ENCODE measurements at regions not wholly inside any gene's neighbourhood (a gene's known extent, or its start where the extent isn't known, plus 50 kb on each side); places are given as distances from the start of the nearest gene placed in this dataset.
"Not testable (repeated sequence)": the region's sequence is repeated elsewhere in the genome, so short reads cannot be mapped to it uniquely, and the experiment has no call there.

DNA sequence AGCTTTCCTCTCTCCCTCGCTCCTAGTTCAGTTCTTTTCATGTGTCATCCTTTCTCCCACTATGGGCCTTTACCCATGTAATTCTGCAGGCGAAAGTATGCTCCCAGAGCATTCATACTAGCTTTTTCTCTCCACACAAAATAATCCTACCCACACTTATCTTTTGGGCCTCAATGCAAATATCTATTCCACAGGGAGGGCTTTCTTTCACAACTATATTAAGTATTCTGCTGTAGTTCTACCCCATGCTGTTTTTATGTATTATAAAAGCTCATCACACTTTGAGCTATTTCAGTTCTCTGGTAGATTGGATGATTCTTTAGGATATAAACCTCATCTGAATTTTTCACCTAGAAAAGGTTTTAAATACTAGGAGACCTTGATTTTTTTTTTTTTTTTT, 774.6 kb upstream of the CRIM1 start:
- no peak for DNase-seq

DNA sequence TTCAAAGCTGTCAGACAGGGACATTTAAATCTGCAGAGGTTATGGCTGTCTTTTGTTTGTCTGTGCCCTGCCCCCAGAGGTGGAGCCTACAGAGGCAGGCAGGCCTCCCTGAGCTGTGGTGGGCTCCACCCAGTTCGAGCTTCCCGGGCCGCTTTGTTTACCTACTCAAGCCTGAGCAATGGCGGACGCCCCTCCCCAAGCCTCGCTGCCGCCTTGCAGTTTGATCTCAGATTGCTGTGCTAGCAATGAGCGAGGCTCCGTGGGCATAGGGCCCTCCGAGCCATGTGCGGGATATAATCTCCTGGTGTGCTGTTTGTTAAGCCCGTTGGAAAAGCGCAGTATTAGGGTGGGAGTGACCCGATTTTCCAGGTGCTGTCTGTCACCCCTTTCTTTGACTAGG, 787.0 kb upstream of the CRIM1 start:
- not testable (repeated sequence) for DNase-seq

DNA sequence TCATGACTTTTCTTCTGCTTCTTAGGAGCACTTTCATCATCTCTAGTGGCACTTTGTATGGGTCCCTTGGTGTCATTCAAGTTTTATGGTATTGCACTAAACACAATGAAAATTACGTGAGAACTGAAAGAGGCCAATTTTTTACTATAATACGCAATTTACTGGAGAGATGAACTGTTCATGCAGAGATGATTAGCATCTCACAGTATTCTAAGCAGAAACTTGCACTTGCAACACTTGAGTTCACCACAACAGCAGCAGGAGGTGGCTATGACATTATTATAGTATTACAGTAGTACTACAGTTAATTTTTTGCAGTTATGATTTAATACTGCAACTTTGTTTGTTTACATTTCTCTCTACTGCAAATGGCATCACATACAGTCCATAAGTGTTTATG, 793.1 kb upstream of the CRIM1 start:
- no peak for DNase-seq

DNA sequence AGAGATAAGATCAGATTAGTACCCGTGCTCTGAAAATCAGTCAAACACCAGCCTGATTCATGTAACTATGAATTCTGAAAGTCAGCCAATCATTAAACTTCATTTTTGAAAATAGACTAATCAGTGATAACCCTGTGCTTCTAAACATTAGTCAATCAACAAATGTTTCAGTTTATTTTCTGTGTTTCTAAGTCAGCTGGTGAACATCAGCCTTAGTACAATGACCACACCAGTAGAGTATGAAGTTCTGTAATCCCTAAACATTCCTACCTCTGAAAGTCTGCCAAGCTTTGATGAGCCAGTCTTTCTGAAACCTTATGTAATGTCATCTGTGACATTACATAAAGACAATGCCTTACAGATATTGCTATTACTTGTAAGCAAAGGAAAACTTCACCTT, 807.4 kb upstream of the CRIM1 start:
- DNase-seq: no peak

DNA sequence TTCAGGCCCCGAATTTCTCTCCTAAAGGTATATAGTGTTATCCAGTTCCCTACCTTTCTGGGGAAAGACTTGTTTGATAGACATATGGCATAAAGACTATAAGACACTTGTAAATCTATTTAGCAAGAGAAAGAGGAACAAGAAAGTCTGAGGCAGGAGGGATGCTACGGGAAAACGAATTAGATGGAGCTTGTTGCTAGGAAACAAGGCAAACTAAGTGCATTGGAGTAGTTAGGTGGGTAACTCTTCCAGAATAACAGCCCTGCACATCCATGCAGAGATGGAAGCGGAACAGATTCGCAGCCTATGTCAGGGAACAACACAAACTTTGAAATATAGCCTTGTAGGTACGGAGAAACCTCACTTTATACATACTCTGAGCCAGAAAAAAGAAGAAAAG, 810.3 kb upstream of the CRIM1 start:
- no peak for DNase-seq

DNA sequence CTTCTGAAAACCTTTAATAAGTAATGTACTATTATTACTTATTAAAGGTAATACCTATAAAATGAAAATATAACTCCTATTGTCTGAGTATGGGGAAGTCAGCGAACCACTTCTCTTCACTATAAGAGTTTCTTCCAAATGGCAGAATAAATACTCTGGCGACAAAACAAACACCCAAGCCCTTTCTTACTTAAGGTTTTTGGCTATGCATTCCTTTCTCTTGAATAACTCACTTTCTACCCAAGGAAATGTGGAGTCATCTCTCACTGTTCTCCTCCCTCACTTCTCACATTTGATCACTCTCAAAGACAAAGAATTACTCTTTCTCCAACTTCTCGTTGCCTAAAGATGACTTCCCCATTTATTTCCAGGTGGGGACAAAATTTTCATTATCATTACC, 816.8 kb upstream of the CRIM1 start:
- DNase-seq: no peak

DNA sequence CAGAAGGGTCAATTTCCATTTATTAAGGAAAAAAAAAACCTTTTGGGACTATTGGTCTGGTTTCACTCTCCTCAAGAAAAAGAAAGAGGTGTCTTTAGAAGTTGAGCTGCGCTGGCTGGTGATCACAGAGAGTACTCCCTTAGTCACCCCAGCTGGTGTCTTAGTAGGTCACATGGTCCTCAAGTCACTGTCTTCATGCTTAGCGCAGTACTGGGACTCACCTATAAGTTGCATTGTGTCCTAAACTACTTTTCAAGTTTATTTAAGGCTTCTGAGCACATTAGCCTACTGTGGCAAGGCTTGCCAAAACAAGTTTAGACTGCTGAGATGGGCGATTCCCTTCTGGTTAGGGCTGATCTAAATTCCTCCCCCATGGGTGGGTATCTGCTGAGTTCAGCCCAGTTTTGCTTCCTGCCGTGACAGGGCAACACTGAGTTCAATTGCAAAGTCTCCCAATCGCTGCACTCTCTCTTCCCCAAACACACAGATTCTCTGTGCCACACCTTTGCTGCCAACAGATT, 824.9 kb upstream of the CRIM1 start:
- no peak for DNase-seq

DNA sequence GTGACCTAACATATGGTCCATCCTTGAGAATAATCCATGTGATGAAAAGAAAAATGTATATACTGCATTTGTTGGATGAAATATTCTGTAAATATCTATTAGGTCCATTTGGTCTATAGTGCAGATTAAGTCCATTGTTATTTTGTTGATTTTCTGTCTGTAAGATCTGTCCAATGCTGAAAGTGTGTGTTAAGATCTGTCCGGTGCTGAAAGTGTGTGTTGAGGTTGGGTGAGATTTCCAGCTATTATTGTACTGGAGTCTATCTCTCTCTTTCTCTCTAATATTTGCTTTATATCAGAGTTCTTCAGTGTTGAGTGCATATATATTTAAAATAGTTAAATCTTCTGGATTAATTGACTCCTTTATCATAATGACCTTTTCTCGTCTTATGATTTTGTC, 828.8 kb upstream of the CRIM1 start:
- DNase-seq: no peak

DNA sequence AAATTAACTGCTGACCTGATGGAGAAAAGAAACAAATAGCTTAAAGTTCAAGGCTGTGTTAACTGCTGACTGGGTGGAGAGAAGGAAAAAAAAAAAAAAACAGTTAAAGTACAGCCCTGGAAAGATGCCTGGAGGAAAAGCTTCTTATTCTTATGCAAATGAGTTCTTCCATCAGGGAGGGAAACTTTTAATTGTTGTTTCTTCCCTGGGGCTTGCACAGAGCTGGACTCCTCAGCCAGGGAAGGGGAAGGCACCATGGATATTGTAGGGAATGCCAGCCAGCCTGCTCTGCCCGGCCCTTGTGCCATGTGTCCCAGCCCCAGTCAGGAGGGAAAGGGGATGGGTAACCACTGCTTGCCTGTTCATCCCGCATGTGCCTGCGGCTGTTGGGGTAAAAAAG, 833.1 kb upstream of the CRIM1 start:
- DNase-seq: no peak

DNA sequence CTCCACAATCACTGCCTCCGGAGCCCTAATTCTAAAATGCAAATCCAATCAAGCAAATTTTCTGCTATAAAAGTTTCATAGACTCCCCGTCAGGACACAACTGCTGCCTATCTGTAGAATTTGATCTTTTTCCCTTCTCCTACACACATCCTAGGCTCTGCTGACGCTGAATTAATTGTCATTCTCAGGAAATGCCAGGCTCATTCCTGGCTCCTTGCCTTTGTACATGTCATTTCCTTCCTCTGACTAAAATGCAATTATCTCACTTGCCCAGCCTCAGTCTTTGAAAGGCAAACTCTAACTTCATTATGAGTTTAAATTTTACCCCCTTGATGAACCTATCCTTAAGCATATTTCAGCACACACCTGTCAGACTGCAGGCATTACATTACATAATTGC, 844.9 kb upstream of the CRIM1 start:
- DNase-seq: no peak

DNA sequence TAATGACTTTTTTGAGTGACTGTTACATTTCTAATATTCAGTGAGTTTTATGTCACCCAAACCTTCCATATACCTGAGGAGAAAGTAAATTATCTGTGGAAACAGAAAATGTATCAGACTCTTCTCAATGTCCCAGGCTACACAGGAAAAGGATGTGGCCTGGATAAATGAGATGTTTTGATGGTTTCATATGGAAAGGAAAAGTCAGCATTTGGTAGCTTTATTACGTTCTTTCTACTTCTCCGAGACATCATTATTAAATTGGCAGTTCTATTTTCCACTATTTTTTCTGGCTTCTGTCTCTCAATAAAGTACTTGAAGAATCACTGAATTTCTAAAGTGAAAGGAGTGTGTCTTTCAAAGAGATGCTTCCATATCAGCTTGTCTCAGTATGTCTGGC, 847.0 kb upstream of the CRIM1 start:
- no peak for DNase-seq

DNA sequence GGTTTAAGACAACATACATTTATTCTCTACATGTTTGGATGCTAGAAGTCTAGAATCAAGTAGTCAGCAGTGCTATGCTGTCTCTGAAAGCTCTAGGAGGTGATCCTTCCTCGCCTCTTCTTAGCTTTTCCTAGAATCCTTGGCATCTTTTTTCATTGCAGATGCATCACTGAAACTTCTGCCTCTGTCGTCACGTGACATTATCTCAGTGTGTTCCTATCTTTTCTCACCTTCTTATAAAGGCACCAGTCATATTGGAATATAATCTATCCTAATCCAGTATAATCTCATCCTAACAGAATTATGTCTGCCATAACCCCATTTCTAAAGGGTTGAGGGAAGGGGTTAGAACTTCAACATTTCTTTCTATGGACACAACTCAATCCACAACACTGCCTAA, 851.2 kb upstream of the CRIM1 start:
- DNase-seq: no peak

DNA sequence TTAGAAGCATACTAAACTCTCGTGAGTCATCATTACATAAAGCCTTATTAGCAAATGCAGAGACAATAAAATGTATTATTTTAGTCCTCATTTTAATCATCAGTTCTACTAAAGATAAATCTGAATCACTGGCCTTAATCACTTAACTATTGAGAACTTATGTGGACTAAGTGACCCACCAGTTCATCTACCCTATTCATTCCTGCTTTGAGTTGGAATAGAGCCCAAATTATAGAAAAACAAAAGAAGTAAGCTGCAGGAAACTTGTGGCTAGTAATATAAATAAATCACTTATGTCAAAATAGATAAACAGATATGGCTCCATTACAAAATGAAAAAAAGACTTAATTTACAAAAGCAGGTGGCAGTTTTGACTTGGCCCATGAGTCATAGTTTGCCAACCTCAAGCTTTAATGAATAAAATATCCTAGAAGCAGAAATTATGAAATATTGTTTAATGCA, 851.8 kb upstream of the CRIM1 start:
- no peak for DNase-seq

DNA sequence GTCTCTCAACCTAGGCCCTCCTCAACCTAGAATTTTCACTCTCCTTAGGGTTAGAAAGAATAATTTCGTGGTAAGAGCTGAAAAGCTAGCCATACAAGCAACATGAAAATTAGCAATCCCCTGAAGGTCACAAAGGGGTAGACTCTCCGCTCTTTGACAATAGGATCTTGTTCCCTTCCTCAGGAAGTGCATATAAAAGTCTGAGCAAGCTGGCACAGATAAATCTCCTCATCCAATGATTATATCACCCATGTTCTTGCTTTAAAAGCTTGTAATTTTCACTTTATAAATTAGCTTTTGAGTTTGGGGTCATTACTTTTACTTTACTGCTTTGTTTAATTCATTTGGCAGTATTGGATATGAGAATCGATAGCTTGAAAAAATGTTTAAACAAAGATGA, 852.3 kb upstream of the CRIM1 start:
- no peak for DNase-seq

DNA sequence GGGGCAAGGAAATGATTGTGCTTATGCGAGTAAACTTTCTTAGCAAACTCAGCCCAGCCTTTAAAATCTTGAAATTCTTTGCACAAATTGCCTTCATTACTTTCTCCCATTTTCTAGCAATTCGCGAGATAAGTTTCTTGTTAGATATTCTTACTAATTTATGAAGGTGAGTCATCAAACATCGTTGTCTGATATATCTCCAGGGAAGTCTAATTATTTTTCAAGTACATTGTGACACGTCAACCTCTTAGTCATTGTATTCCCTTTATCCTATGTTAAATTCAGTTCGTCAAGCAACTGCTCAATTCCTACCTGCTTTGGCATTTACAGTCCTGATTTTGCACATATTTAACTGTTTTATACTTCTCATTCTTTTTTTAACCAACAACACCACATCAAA, 854.5 kb upstream of the CRIM1 start:
- DNase-seq: no peak

DNA sequence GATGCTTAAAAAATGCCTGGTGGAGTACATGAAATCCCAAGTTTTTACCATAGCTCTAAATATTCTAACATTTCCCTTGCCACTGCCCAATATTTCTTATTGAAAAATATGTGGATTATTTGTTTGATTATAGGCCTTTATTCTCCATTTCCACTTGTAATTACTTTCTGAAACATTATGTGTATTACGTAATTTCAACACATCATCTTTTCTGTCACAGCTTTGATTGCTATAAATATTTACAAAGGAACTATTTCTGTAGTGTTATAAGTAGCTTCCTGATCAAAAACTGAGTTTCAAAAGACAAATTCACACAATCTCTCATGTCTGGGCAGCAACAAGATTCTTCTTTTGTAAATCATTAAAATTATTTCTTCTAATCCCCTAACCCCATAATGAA, 859.6 kb upstream of the CRIM1 start:
- DNase-seq: no peak

DNA sequence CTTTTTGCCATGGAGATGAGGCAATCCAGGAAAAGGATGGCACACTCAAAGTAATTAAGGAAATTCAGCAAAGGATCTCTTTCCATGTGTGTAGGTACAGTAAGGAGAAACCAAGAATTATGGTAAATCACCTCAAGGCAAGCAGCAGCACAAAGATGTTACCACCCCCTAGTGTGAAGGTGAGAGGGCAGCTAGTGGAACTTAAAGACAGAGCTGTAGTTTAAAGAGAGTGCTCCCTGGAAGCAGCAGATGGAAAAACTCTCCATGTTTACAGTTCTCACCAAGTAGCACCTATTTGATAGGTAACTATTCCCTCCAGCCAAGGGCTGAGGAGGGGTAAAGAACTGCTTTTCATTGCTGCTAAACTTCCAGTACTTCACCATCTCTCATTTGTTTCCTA, 860.4 kb upstream of the CRIM1 start:
- DNase-seq: no peak

DNA sequence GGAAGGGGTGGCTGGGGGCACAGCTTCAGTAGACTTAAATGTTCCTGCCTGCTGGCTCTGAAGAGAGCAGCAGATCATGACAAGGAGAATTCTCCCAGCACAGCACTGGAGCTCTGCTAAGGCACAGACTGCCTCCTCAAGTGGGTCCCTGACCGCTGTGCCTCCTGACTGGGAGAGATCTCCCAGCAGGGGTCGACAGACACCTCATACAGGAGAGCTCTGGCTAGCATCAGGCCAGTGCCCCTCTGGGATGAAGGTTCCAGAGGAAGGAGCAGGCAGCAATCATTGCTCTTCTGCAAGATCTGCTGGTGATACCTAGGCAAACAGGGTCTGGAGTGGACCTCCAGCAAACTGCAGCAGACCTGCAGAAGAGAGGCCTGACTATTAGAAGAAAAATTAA, 877.5 kb upstream of the CRIM1 start:
- DNase-seq: not testable (repeated sequence)

DNA sequence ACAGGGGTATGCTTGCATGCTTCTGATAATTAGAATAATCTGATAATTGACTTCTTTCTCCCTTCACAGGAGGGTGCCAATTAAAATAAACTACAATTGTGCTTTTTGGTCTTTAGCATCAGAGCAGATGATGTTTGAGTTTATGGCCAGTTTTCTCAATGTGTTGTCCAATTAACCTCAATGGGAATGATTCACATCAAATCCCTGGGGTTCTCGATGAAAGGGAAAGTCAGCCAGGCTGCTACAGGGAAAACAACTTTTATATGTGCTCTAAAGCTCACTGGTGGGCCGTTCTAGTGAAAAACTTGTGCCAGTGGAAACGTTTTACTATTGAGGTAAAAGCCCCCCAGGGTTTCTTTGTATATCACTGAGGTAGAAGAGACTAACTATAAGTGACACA, 887.3 kb upstream of the CRIM1 start:
- DNase-seq: no peak

DNA sequence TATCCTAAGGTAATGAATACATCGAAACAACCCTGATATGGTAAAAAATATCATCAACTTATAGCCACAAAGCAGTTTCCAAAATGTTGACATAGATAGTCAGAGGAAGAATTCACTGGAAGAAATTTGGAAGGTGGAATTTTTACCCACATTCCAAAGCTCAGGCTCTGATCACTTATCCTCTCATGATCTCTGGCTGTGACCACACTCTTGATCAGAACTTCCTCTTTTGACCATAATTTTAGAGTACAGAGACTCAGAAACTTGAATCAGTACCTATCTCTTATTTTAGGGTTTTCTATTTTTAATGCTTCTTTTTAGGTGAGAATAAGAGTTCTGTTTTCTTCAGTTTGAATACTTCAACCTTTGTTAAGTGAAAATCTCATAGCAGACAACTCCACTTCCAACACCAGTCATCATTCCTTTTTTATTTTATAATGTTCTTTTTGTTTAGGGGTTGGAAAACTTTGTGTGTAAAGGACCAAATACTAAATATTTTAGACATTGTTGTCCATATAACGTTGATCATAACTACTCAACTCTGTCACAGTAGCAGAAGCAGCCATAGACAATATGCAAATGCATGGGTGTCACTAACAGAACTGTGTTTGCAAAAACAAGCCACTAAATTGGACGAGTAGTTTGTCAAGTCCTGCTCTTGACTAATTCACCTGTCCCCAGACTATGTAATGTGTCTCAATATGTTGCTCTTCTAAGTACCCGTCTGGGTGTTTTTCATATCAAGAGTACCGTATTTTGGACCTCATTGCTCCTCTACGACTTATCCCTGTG, 891.6 kb upstream of the CRIM1 start:
- no peak for DNase-seq

DNA sequence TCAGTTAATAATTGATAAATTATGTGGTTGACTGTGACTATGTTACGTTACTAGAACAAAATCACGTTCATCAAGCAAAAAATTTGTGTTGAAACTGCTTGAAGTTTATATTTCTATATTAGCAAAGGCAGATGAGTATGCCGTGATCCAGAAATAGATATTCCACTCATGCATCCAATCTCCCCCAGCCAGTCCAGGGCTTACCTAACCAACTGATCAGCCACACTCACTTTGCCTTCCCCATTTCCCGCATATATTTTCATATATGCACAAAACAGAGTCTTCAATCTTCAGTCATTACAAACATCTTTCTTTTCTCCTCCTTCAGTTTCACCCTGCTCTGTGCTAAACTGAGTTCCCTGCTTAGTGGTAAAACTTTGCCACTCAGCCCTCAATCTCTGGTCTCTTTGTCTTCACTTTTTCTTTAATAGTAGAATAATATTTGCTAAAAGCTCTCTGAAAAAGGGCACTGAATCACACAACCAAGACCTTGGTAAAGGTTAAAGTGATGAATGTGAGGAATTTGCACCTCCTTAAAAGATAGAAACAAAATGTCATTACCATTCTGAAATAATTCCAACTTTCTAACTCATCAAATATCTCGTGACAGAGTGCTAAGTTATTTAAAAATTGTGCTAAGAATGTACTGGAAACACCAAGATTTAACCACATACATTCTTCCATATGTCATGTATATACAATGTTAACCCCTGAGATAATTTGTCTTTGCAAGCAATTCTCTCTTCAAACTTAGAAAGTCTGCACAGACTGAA, 893.2 kb upstream of the CRIM1 start:
- DNase-seq: no peak

DNA sequence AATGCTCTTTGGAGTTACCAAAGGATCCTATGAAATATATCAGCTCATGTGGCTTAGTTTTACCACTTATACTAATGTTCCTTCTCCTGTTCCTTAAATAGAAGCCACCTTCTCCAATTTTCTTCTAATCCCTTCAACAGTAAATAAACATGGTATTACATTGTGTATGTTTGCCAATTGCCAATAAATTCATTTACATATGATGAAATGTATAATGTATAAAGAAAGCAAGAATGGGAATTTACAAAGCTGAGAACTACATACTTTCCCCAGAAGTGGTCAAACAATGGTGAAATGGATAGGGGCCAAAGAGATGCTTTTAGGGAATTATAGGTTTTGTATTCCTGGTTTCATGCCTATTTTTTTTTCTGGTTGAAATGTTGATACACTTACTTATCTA, 894.2 kb upstream of the CRIM1 start:
- DNase-seq: no peak
